ENCODE measurements at regions not wholly inside any gene's neighbourhood (a gene's known extent, or its start where the extent isn't known, plus 50 kb on each side); places are given as distances from the start of the nearest gene placed in this dataset.
"Not testable (repeated sequence)": the region's sequence is repeated elsewhere in the genome, so short reads cannot be mapped to it uniquely, and the experiment has no call there.

GRCh38 chr4:59728496-59728895 is 1471.6 kb upstream of the ADGRL3 start:
- DNase-seq = no peak

GRCh38 chr4:59729321-59729720 is 1470.8 kb upstream of the ADGRL3 start:
- no peak for DNase-seq

GRCh38 chr4:59748433-59748832 is 1451.7 kb upstream of the ADGRL3 start:
- no peak for DNase-seq

GRCh38 chr4:59759082-59759825 is 1440.9 kb upstream of the ADGRL3 start:
- DNase-seq = no peak

GRCh38 chr4:59762344-59762743 is 1437.8 kb upstream of the ADGRL3 start:
- DNase-seq = no peak

- DNase-seq = no peak
Observed at GRCh38 chr4:59770601-59771264, 1429.4 kb upstream of the ADGRL3 start.

GRCh38 chr4:59772641-59773139 is 1427.4 kb upstream of the ADGRL3 start:
- DNase-seq = no peak

GRCh38 chr4:59780271-59780670 is 1419.9 kb upstream of the ADGRL3 start:
- DNase-seq = not testable (repeated sequence)

- no peak for DNase-seq
Observed at GRCh38 chr4:59805176-59805575, 1395.0 kb upstream of the ADGRL3 start.

- no peak for DNase-seq
Observed at GRCh38 chr4:59814402-59815010, 1385.6 kb upstream of the ADGRL3 start.

- no peak for DNase-seq
Observed at GRCh38 chr4:59818656-59819055, 1381.5 kb upstream of the ADGRL3 start.

GRCh38 chr4:59823311-59823710 is 1376.8 kb upstream of the ADGRL3 start:
- DNase-seq = no peak

- no peak for DNase-seq
Observed at GRCh38 chr4:59825104-59825503, 1375.0 kb upstream of the ADGRL3 start.

GRCh38 chr4:59831746-59832145 is 1368.4 kb upstream of the ADGRL3 start:
- no peak for DNase-seq

- no peak for DNase-seq
Observed at GRCh38 chr4:59834943-59835342, 1365.2 kb upstream of the ADGRL3 start.

- DNase-seq = no peak
Observed at GRCh38 chr4:59837751-59838150, 1362.4 kb upstream of the ADGRL3 start.

- DNase-seq = no peak
Observed at GRCh38 chr4:59838236-59838635, 1361.9 kb upstream of the ADGRL3 start.

- no peak for DNase-seq
Observed at GRCh38 chr4:59841698-59842097, 1358.4 kb upstream of the ADGRL3 start.

- no peak for DNase-seq
Observed at GRCh38 chr4:59848457-59848856, 1351.7 kb upstream of the ADGRL3 start.

- DNase-seq = no peak
Observed at GRCh38 chr4:59855630-59856352, 1344.3 kb upstream of the ADGRL3 start.

- no peak for DNase-seq
Observed at GRCh38 chr4:59869056-59869455, 1331.1 kb upstream of the ADGRL3 start.

GRCh38 chr4:59869559-59869958 is 1330.6 kb upstream of the ADGRL3 start:
- no peak for DNase-seq

- DNase-seq = no peak
Observed at GRCh38 chr4:59881632-59882031, 1318.5 kb upstream of the ADGRL3 start.
